HG03139 (cell line): ENCODE measurements at regions not wholly inside any gene's neighbourhood (a gene's known extent, or its start where the extent isn't known, plus 50 kb on each side); places are given as distances from the start of the nearest gene placed in this dataset.

Experiments used
- ATAC-seq: cut with Tn5 transposase; IDR thresholded peaks from one replicate; pipeline ENCODE4 v1.9.1; 2021; ENCODE audit not compliant: unreplicated experiment

- no peak for ATAC-seq
These were observed 261.4 kb upstream of the KLF4 start for GRCh38 chr9:107750741-107751566.

GRCh38 chr9:107749787-107750444 lies 260.3 kb upstream of the KLF4 start:
- ATAC-seq = no peak

- ATAC-seq = no peak
These were observed 255.3 kb upstream of the KLF4 start for GRCh38 chr9:107744873-107745272.

- ATAC-seq = no peak
These were observed 253.2 kb upstream of the KLF4 start for GRCh38 chr9:107742531-107743309.

- ATAC-seq = no peak
These were observed 250.8 kb upstream of the KLF4 start for GRCh38 chr9:107740088-107740980.

GRCh38 chr9:107739601-107740082 lies 250.1 kb upstream of the KLF4 start:
- no peak for ATAC-seq

GRCh38 chr9:107738789-107739188 lies 249.2 kb upstream of the KLF4 start:
- no peak for ATAC-seq

GRCh38 chr9:107737987-107738743 lies 248.6 kb upstream of the KLF4 start:
- ATAC-seq = no peak

- no peak for ATAC-seq
These were observed 248.0 kb upstream of the KLF4 start for GRCh38 chr9:107737610-107737986.

- ATAC-seq = no peak
These were observed 246.3 kb upstream of the KLF4 start for GRCh38 chr9:107735821-107736220.

- no peak for ATAC-seq
These were observed 244.9 kb upstream of the KLF4 start for GRCh38 chr9:107734256-107735013.

- no peak for ATAC-seq
These were observed 243.9 kb upstream of the KLF4 start for GRCh38 chr9:107733523-107733894.

- no peak for ATAC-seq
These were observed 243.4 kb upstream of the KLF4 start for GRCh38 chr9:107732781-107733522.

GRCh38 chr9:107731115-107731762 lies 241.7 kb upstream of the KLF4 start:
- ATAC-seq = no peak

- ATAC-seq = no peak
These were observed 241.1 kb upstream of the KLF4 start for GRCh38 chr9:107730666-107731065.

- no peak for ATAC-seq
These were observed 237.7 kb upstream of the KLF4 start for GRCh38 chr9:107727086-107727780.

GRCh38 chr9:107723015-107723414 lies 233.4 kb upstream of the KLF4 start:
- no peak for ATAC-seq
